Calu3 (cell line): ENCODE measurements at regions not wholly inside any gene's neighbourhood (a gene's known extent, or its start where the extent isn't known, plus 50 kb on each side); places are given as distances from the start of the nearest gene placed in this dataset.
"Not testable (repeated sequence)": the region's sequence is repeated elsewhere in the genome, so short reads cannot be mapped to it uniquely, and the experiment has no call there.

Experiments
- BruUV-seq: library from RNA; stranded (reverse); fragments of 400-500 nt; replicated peaks from 2 replicates; lab custom pipeline; 2021; lab: Mats Ljungman, UMichigan
- CTCF ChIA-PET: fragments of 300-600 bp; sonication (Branson Sonifier 250); formaldehyde crosslinking; loops from one replicate; lab custom pipeline; 2022; ENCODE audit warnings: antibody characterized with exemption; lab: Charles Lee
- DNase-seq: peaks from one replicate; pipeline ENCODE4 v3.0.0; 2022
- H3K27ac Mint-ChIP-seq: one replicate; pipeline ENCODE4 v1.8.0; 2022; ENCODE audit warnings: mixed read lengths; ENCODE audit not compliant: unreplicated experiment
- H3K27me3 Mint-ChIP-seq: one replicate; pipeline ENCODE4 v1.8.0; 2022; ENCODE audit warnings: mixed read lengths; ENCODE audit not compliant: unreplicated experiment
- H3K36me3 Mint-ChIP-seq: one replicate; pipeline ENCODE4 v1.8.0; 2022; ENCODE audit warnings: mild to moderate bottlenecking, moderate library complexity, mixed read lengths; ENCODE audit not compliant: insufficient read depth, unreplicated experiment
- H3K4me1 Mint-ChIP-seq: one replicate; pipeline ENCODE4 v1.8.0; 2022; ENCODE audit warnings: mild to moderate bottlenecking, low read depth, mixed read lengths; ENCODE audit not compliant: unreplicated experiment
- H3K4me3 Mint-ChIP-seq: one replicate; pipeline ENCODE4 v1.8.0; 2022; ENCODE audit warnings: mild to moderate bottlenecking, low read depth, moderate library complexity, mixed read lengths; ENCODE audit not compliant: unreplicated experiment
- H3K9me3 Mint-ChIP-seq: one replicate; pipeline ENCODE4 v1.8.0; 2022; ENCODE audit warnings: low read depth, mixed read lengths; ENCODE audit not compliant: unreplicated experiment
- CTCF ChIP-seq: fragments of 200-600 bp; IDR thresholded peaks from one replicate; pipeline ENCODE4 v1.8.0; 2022; ENCODE audit warnings: antibody characterized with exemption; ENCODE audit not compliant: unreplicated experiment
- intact Hi-C: fragments of 100-400 bp; cut with micrococcal nuclease; formaldehyde crosslinking; loops from one replicate; pipeline ENCODE4 v1.10.0; 2022; ENCODE audit not compliant: unreplicated experiment

- CTCF ChIA-PET = interaction anchor here (1.2 kb wide), 1 partner anchor 10 kb away, joined by 3 read pairs; no protein-coding TSS in a partner anchor
- H3K4me3 Mint-ChIP-seq = no peak overlapping the region
- no peak overlapping the region for H3K27ac Mint-ChIP-seq
- no peaks in the 10 kb centered on the region for H3K9me3 Mint-ChIP-seq
- no TSS peak for BruUV-seq
- DNase-seq = no peak
- H3K4me1 Mint-ChIP-seq = no peaks in the 10 kb centered on the region
- no peaks in the 10 kb centered on the region for H3K36me3 Mint-ChIP-seq
- no peak for TF ChIP-seq CTCF
- peaks cover 22% of the 10 kb centered on the region for H3K27me3 Mint-ChIP-seq
- intact Hi-C loops = no loop called here
Observed at GRCh38 chr12:105882404-105882803, 256.4 kb downstream of the NUAK1 start.

GRCh38 chr12:105887131-105887530 lies 251.6 kb downstream of the NUAK1 start:
- CTCF ChIA-PET = no interaction called here
- intact Hi-C loops = no loop called here
- no peaks in the 10 kb centered on the region for H3K4me1 Mint-ChIP-seq
- DNase-seq = no peak
- BruUV-seq = no TSS peak
- H3K36me3 Mint-ChIP-seq = no peaks in the 10 kb centered on the region
- H3K4me3 Mint-ChIP-seq = no peak overlapping the region
- no peak for TF ChIP-seq CTCF
- peaks cover 5% of the 10 kb centered on the region for H3K27me3 Mint-ChIP-seq
- no peak overlapping the region for H3K27ac Mint-ChIP-seq
- H3K9me3 Mint-ChIP-seq = no peaks in the 10 kb centered on the region

- intact Hi-C loops = no loop called here
Observed at GRCh38 chr12:105888696-105889095, 250.1 kb downstream of the NUAK1 start.

GRCh38 chr12:105892362-105892910 lies 246.3 kb downstream of the NUAK1 start:
- CTCF ChIA-PET = interaction anchor here (1.7 kb wide), 1 partner anchor 9 kb away, joined by 3 read pairs; no protein-coding TSS in a partner anchor
- Mint-ChIP-seq H3K27me3 (no peaks in the 10 kb centered on the region), H3K4me3 (no peak overlapping the region), H3K4me1 (no peaks in the 10 kb centered on the region), H3K9me3 (no peaks in the 10 kb centered on the region), H3K36me3 (no peaks in the 10 kb centered on the region), H3K27ac (no peak overlapping the region)
- intact Hi-C loops = no loop called here
- DNase-seq = no peak
- BruUV-seq = no TSS peak
- no peak for TF ChIP-seq CTCF

More at GRCh38 chr12:105888696-105889095, 250.1 kb downstream of the NUAK1 start:
- CTCF ChIA-PET = no interaction called here
- BruUV-seq = no TSS peak
- DNase-seq = no peak
- no peaks in the 10 kb centered on the region for H3K27me3 Mint-ChIP-seq
- H3K36me3 Mint-ChIP-seq = no peaks in the 10 kb centered on the region
- no peak overlapping the region for H3K4me3 Mint-ChIP-seq
- H3K27ac Mint-ChIP-seq = no peak overlapping the region
- no peaks in the 10 kb centered on the region for H3K9me3 Mint-ChIP-seq
- no peaks in the 10 kb centered on the region for H3K4me1 Mint-ChIP-seq
- no peak for TF ChIP-seq CTCF

- H3K4me3 Mint-ChIP-seq, H3K27me3 Mint-ChIP-seq, H3K4me1 Mint-ChIP-seq, intact Hi-C loops, CTCF ChIA-PET, BruUV-seq, H3K36me3 Mint-ChIP-seq, H3K27ac Mint-ChIP-seq, DNase-seq, H3K9me3 Mint-ChIP-seq: not testable (repeated sequence)
Observed at GRCh38 chr12:105895197-105895832, 243.4 kb downstream of the NUAK1 start.
